GM12878 (cell line): ENCODE measurements at regions not wholly inside any gene's neighbourhood (a gene's known extent, or its start where the extent isn't known, plus 50 kb on each side); places are given as distances from the start of the nearest gene placed in this dataset.

ENCODE experiments used
- ATAC-seq: fragments of 200-7000 bp; cut with Tn5 transposase; 3 replicates; pipeline ENCODE4 v1.9.1; 2020; ENCODE audit warnings: mild to moderate bottlenecking, moderate library complexity
- BruUV-seq: library from RNA; stranded (reverse); fragments of 400-500 nt; replicated peaks from 2 replicates; lab custom pipeline; 2021; lab: Mats Ljungman, UMichigan
- CTCF ChIA-PET: fragments of 300-600 bp; sonication (Branson Sonifier 250); formaldehyde crosslinking; extraction: SDS; loops from one replicate; lab custom pipeline; 2021; ENCODE audit warnings: inconsistent platforms; lab: Yijun Ruan, JAX
- POLR2A ChIA-PET: fragments of 350-600 bp; formaldehyde crosslinking; extraction: SDS; loops from one replicate; lab custom pipeline; 2021; ENCODE audit warnings: inconsistent platforms; lab: Charles Lee
- RAD21 ChIA-PET: fragments of 300-600 bp; sonication (Branson Sonifier 250); formaldehyde crosslinking; loops from one replicate; lab custom pipeline; 2023; ENCODE audit warnings: antibody characterized with exemption; ENCODE audit not compliant: unreplicated experiment; lab: Charles Lee
- SMC1A ChIA-PET: fragments of 300-600 bp; sonication (Branson Sonifier 250); formaldehyde crosslinking; loops from one replicate; lab custom pipeline; 2023; ENCODE audit not compliant: unreplicated experiment, uncharacterized antibody; lab: Charles Lee
- DNase-seq: peaks from one replicate; pipeline ENCODE4 v3.0.0-alpha.2; 2011; ENCODE audit warnings: low read depth, low spot score
- FAIRE-seq: peaks from 3 replicates; lab custom pipeline; 2011; peaks lifted over from hg19 to GRCh38; lab: Jason Lieb, UNC
- H2AFZ ChIP-seq: 2 replicates; pipeline ENCODE4 v1.6.0; 2011; ENCODE audit warnings: low read depth, low read length, control low read depth; ENCODE audit not compliant: control insufficient read depth
- H3K27ac ChIP-seq: 2 replicates; pipeline ENCODE4 v1.5.1; 2011; ENCODE audit warnings: control low read depth; ENCODE audit not compliant: control insufficient read depth, insufficient read depth
- H3K27me3 ChIP-seq, 2 experiments: replicated peaks in 1 of 2; 2 replicates each; pipeline versions ENCODE4 v1.6.0 to v1.6.1; 2011; ENCODE audit warnings: low read length in 1 of 2; ENCODE audit not compliant: control insufficient read depth in 2 of 2, insufficient read depth in 2 of 2
- H3K36me3 ChIP-seq, 2 experiments: 2 replicates each; pipeline ENCODE4 v1.5.1; 2011; ENCODE audit warnings: low read length in 1 of 2; ENCODE audit not compliant: control insufficient read depth in 2 of 2, insufficient read depth in 2 of 2
- H3K4me1 ChIP-seq: 2 replicates; pipeline ENCODE4 v1.6.1; 2011; ENCODE audit warnings: mild to moderate bottlenecking, low read length, moderate library complexity, mixed read lengths; ENCODE audit not compliant: control insufficient read depth, insufficient read depth
- H3K4me2 ChIP-seq: 2 replicates; pipeline ENCODE4 v1.6.0; 2011; ENCODE audit warnings: control low read depth; ENCODE audit not compliant: control insufficient read depth, insufficient read depth
- H3K4me3 ChIP-seq: fragments of 200-600 bp; sonication (generic); 2 replicates; pipeline ENCODE4 v1.5.1; 2016
- H3K79me2 ChIP-seq: 2 replicates; pipeline ENCODE4 v1.6.0; 2011; ENCODE audit warnings: low read length; ENCODE audit not compliant: control insufficient read depth, insufficient read depth
- H3K9ac ChIP-seq: 2 replicates; pipeline ENCODE4 v1.8.0; 2011; ENCODE audit warnings: low read length, control low read depth, mixed read lengths; ENCODE audit not compliant: control insufficient read depth, insufficient read depth
- H3K9me3 ChIP-seq: replicated peaks from 3 replicates; pipeline ENCODE4 v1.5.1; 2011; ENCODE audit warnings: mild to moderate bottlenecking, low read length; ENCODE audit not compliant: control insufficient read depth, insufficient read depth
- H4K20me1 ChIP-seq: 2 replicates; pipeline ENCODE4 v1.6.0; 2011; ENCODE audit not compliant: control insufficient read depth, insufficient read depth
- CHD1 ChIP-seq: IDR thresholded peaks from 2 replicates; pipeline ENCODE4 v1.6.1; 2012; ENCODE audit warnings: low read depth, low read length, improper control_type of control experiment
- CREB1 ChIP-seq: IDR thresholded peaks from 2 replicates; pipeline ENCODE4 v1.6.1; 2012; ENCODE audit warnings: low read depth, mild to moderate bottlenecking, inconsistent platforms
- EZH2 ChIP-seq: IDR thresholded peaks from 2 replicates; pipeline ENCODE4 v1.6.1; 2012; ENCODE audit warnings: low read depth, mild to moderate bottlenecking, control low read depth, inconsistent platforms, low read length, borderline replicate concordance; ENCODE audit not compliant: control insufficient read depth
- FOXK2 ChIP-seq: fragments of 450-650 bp; IDR thresholded peaks from 2 replicates; pipeline ENCODE4 v1.6.1; 2017; ENCODE audit warnings: mild to moderate bottlenecking, moderate library complexity
- MEF2A ChIP-seq: IDR thresholded peaks from 2 replicates; pipeline ENCODE4 v1.6.1; 2011; ENCODE audit warnings: low read depth, mild to moderate bottlenecking, low read length, moderate library complexity; ENCODE audit not compliant: insufficient read depth
- NBN ChIP-seq: fragments of 450-650 bp; IDR thresholded peaks from 2 replicates; pipeline ENCODE4 v1.6.1; 2016
- NFIC ChIP-seq: IDR thresholded peaks from 2 replicates; pipeline ENCODE4 v1.6.1; 2012; ENCODE audit warnings: low read depth, mild to moderate bottlenecking, inconsistent platforms, low read length, moderate library complexity
- NFYB ChIP-seq: IDR thresholded peaks from 2 replicates; pipeline ENCODE4 v1.6.1; 2011; ENCODE audit warnings: low read depth, mild to moderate bottlenecking, low read length, improper control_type of control experiment, moderate library complexity; ENCODE audit not compliant: insufficient read depth
- POLR2A ChIP-seq: IDR thresholded peaks from 2 replicates; pipeline ENCODE4 v1.6.1; 2011; ENCODE audit warnings: low read depth, mild to moderate bottlenecking, low read length
- POLR2AphosphoS5 ChIP-seq: IDR thresholded peaks from 2 replicates; pipeline ENCODE4 v1.6.1; 2011; ENCODE audit warnings: mild to moderate bottlenecking, low read length, inconsistent platforms
- SMAD5 ChIP-seq: IDR thresholded peaks from 2 replicates; pipeline ENCODE4 v1.6.1; 2016; ENCODE audit warnings: antibody characterized with exemption, low read depth
- YBX1 ChIP-seq: fragments of 450-650 bp; IDR thresholded peaks from 2 replicates; pipeline ENCODE4 v1.6.1; 2016; ENCODE audit warnings: antibody characterized with exemption
- YY1 ChIP-seq: IDR thresholded peaks from 2 replicates; pipeline ENCODE4 v1.6.1; 2011; ENCODE audit warnings: low read depth, mild to moderate bottlenecking, low read length
- ZBED1 ChIP-seq: IDR thresholded peaks from 2 replicates; pipeline ENCODE4 v1.6.1; 2016; ENCODE audit warnings: borderline replicate concordance
- WGBS: methylation state at CpG from one replicate; pipeline ENCODE4 v1.1.6; 2016; ENCODE audit warnings: low lambda C conversion rate; ENCODE audit not compliant: insufficient replicate concordance, insufficient coverage; ENCODE audit errors: missing lambda C conversion rate; 5-methylcytosine and 5-hydroxymethylcytosine counted together
- in situ Hi-C: fragments of 300-500 bp; cut with MboI; formaldehyde crosslinking; loops from 9 replicates; pipeline ENCODE4 v1.14.3; 2018; ENCODE audit warnings: mixed read lengths
- intact Hi-C: fragments of 100-400 bp; cut with micrococcal nuclease; formaldehyde crosslinking; loops from one replicate; pipeline ENCODE4 v1.14.2; 2022; ENCODE audit not compliant: unreplicated experiment

GRCh38 chr2:16392647-16393499 is 272.8 kb downstream of the CYRIA start:
- Histone ChIP-seq H3K4me3 (no peak overlapping the region), H3K27ac (no peak overlapping the region), H3K4me2 (no peak overlapping the region), H2AFZ (no peak overlapping the region), H3K4me1 (no peaks in the 10 kb centered on the region), H3K27me3 (no peaks in the 10 kb centered on the region), H3K36me3 (no peaks in the 10 kb centered on the region), H3K79me2 (no peaks in the 10 kb centered on the region), H3K9ac (no peak overlapping the region), H3K9me3 (no peaks in the 10 kb centered on the region), H4K20me1 (no peaks in the 10 kb centered on the region)
- RAD21 ChIA-PET, result no interaction called here
- no peak for DNase-seq
- CTCF ChIA-PET, result no interaction called here
- 32% methylated on average over 14 of the region's 14 CpGs for WGBS
- POLR2A ChIA-PET, result no interaction called here
- in situ Hi-C loops (no loop called here), intact Hi-C loops (no loop called here)
- TF ChIP-seq NFYB (no peak), MEF2A (no peak), SMAD5 (no peak), POLR2AphosphoS5 (no peak), YBX1 (no peak), NBN (no peak), FOXK2 (no peak), NFIC (no peak), POLR2A (no peak), YY1 (no peak), CREB1 (no peak), CHD1 (no peak), ZBED1 (no peak), EZH2 (no peak)
- FAIRE-seq, result no peak
- BruUV-seq, result no TSS peak
- ATAC-seq, result no peak
- SMC1A ChIA-PET, result no interaction called here
